HEK293 (cell line): ENCODE measurements at regions not wholly inside any gene's neighbourhood (a gene's known extent, or its start where the extent isn't known, plus 50 kb on each side); places are given as distances from the start of the nearest gene placed in this dataset.

ENCODE experiments used
- BCL11A ChIP-seq: fragments of 450-650 bp; formaldehyde crosslinking; IDR thresholded peaks from 2 replicates; pipeline ENCODE4 v1.5.1; 2016; ENCODE audit warnings: low read depth, missing biosample characterization, missing genetic modification characterization
- GLI2 ChIP-seq: fragments of 450-650 bp; formaldehyde crosslinking; IDR thresholded peaks from 2 replicates; pipeline ENCODE4; 2017; ENCODE audit warnings: missing biosample characterization, missing genetic modification characterization, low read depth, borderline replicate concordance
- OSR2 ChIP-seq: fragments of 450-650 bp; formaldehyde crosslinking; IDR thresholded peaks from 2 replicates; pipeline ENCODE4 v1.5.1; 2016; ENCODE audit warnings: missing biosample characterization, missing genetic modification characterization
- YY1 ChIP-seq: fragments of 450-650 bp; formaldehyde crosslinking; IDR thresholded peaks from 2 replicates; pipeline ENCODE4 v1.5.1; 2018; ENCODE audit warnings: missing biosample characterization, missing genetic modification characterization
- ZNF561 ChIP-seq: fragments of 450-650 bp; IDR thresholded peaks from 2 replicates; pipeline ENCODE4 v1.5.1; 2018; ENCODE audit warnings: missing biosample characterization, missing genetic modification characterization, borderline replicate concordance
- ZNF629 ChIP-seq: fragments of 450-650 bp; formaldehyde crosslinking; IDR thresholded peaks from 2 replicates; pipeline ENCODE4 v1.5.1; 2017; ENCODE audit warnings: missing biosample characterization, missing genetic modification characterization
- TF ChIP-seq, protein P1 (sequence below): fragments of 450-650 bp; formaldehyde crosslinking; IDR thresholded peaks from 2 replicates; pipeline ENCODE4 v1.5.1; 2016; ENCODE audit warnings: missing biosample characterization, missing genetic modification characterization
- TF ChIP-seq, protein P2 (sequence below): fragments of 450-650 bp; formaldehyde crosslinking; IDR thresholded peaks from 2 replicates; pipeline ENCODE4 v1.5.1; 2016; ENCODE audit warnings: missing biosample characterization, missing genetic modification characterization

DNA sequence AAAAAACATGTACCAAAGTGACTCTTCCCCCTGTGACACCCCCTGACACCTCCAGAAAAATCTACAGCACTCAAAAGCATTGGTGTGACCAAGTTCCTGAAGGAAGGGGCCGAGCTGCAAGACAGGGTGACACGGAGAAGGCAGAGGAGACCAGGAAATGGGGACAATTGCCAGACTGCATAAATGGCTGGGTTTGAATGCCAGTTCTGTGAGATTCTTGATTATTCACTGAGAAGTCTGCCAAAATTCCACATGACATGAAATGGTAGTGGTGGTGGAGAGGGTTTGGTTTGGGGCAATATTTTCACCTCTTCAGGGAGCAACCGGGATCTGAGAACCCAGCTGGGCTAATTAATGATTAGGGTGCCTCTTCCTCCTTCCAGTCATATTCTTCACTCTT, 178.5 kb downstream of the ARL4C start:
- TF ChIP-seq, protein P1, sequence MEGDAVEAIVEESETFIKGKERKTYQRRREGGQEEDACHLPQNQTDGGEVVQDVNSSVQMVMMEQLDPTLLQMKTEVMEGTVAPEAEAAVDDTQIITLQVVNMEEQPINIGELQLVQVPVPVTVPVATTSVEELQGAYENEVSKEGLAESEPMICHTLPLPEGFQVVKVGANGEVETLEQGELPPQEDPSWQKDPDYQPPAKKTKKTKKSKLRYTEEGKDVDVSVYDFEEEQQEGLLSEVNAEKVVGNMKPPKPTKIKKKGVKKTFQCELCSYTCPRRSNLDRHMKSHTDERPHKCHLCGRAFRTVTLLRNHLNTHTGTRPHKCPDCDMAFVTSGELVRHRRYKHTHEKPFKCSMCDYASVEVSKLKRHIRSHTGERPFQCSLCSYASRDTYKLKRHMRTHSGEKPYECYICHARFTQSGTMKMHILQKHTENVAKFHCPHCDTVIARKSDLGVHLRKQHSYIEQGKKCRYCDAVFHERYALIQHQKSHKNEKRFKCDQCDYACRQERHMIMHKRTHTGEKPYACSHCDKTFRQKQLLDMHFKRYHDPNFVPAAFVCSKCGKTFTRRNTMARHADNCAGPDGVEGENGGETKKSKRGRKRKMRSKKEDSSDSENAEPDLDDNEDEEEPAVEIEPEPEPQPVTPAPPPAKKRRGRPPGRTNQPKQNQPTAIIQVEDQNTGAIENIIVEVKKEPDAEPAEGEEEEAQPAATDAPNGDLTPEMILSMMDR (tag by site-specific recombination) = no peak
- TF ChIP-seq ZNF561 (tag by site-specific recombination) (no peak), OSR2 (tag by site-specific recombination) (no peak), YY1 (tag by site-specific recombination) (no peak), ZNF629 (no peak), GLI2 (tag by site-specific recombination) (no peak), BCL11A (tag by site-specific recombination) (no peak)
- TF ChIP-seq, protein P2, sequence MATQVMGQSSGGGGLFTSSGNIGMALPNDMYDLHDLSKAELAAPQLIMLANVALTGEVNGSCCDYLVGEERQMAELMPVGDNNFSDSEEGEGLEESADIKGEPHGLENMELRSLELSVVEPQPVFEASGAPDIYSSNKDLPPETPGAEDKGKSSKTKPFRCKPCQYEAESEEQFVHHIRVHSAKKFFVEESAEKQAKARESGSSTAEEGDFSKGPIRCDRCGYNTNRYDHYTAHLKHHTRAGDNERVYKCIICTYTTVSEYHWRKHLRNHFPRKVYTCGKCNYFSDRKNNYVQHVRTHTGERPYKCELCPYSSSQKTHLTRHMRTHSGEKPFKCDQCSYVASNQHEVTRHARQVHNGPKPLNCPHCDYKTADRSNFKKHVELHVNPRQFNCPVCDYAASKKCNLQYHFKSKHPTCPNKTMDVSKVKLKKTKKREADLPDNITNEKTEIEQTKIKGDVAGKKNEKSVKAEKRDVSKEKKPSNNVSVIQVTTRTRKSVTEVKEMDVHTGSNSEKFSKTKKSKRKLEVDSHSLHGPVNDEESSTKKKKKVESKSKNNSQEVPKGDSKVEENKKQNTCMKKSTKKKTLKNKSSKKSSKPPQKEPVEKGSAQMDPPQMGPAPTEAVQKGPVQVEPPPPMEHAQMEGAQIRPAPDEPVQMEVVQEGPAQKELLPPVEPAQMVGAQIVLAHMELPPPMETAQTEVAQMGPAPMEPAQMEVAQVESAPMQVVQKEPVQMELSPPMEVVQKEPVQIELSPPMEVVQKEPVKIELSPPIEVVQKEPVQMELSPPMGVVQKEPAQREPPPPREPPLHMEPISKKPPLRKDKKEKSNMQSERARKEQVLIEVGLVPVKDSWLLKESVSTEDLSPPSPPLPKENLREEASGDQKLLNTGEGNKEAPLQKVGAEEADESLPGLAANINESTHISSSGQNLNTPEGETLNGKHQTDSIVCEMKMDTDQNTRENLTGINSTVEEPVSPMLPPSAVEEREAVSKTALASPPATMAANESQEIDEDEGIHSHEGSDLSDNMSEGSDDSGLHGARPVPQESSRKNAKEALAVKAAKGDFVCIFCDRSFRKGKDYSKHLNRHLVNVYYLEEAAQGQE (tag by site-specific recombination) = no peak
